ENCODE measurements at regions not wholly inside any gene's neighbourhood (a gene's known extent, or its start where the extent isn't known, plus 50 kb on each side); places are given as distances from the start of the nearest gene placed in this dataset.
"Not testable (repeated sequence)": the region's sequence is repeated elsewhere in the genome, so short reads cannot be mapped to it uniquely, and the experiment has no call there.

DNA sequence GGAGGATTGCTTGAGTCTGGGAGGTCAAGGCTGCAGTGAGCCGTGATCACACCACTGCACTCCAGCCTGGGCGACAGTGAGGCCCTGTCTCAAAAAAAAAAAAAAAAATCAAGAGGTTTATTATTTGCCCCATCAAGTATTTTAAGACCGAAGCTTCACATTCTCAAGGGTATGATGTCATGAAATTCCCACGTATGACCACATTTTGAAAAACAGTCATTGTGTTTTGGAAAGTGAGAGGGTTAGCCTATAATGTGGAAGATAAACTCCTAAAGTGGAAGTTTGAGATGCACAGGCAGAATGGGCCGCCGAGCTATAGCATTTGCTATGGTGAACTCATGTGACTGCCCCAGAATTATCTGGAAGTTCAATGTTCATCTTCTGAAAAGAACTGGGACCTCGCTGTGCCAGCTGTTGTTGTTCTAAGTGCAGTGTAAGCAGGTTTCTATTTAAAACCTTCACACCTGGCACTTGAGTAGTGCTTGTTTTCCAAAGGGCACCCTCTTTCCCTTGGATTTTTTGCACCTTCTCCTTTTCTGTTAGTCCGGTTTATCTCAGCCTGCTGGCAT lies 96.9 kb upstream of the SLC25A33 start:
- DNase-seq: no peak

DNA sequence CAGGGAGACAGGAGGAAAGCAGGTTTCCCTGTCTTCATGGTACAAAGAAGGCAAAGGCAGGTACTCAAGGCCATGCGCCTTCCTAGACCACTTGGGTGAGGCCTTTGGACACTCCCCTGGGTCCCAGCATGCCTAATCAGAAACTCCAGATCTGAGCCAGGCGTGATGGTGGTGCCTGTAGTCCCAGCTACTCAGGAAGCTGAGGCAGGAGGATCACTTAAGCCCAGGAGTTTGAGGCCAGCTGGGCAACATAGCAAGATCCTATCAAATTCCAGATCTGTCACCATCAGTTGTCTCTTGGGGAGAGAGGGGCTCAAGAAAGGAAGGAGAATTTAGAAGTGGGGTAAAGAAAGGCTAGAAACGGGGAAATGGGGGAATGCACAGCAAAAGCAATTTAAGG lies 96.3 kb upstream of the SLC25A33 start:
- no peak for DNase-seq

DNA sequence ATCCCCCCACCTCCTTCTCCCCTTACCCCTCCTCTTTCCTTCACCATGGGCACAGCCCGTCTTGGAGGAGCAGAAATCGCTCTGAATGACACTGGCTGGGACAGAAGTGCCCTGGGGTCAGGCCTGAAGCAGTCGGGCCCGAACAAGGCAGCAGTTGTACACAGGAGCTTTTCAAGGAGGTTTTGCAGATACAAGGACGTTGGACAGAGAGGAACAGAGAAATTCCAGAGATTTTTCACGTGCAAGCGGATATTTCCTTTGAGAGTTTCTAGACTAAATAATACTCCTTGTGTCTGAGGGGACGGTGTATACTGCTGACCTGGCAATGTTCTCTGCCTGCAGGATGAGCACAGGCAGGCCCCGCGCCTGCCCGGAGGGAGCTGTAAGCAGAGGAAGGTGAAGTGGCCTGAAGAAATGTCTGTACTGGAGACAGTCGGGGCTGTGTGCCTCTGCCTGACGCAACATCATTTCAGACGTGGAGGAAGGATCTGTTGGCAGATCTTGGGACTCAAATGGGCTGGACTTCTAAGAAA lies 95.3 kb upstream of the SLC25A33 start:
- no peak for DNase-seq

DNA sequence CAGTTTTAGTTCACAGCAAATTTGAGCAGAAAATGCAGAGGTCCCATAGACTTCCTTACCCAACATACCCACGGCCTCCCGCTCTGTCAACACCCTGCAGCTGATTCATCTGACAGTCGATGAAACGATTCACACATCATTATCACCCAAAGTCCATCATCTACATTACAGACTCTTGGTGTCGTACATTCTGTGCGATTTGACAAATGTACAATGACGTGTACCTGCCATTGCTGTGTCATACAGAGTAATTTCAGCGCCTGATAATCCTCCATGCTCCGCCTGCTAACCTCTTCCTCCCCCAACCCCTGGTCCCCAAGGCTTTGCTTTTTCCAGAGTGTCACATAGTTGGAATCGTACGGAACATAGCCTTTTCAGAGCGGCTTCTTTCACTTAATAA lies 94.7 kb upstream of the SLC25A33 start:
- DNase-seq: no peak

DNA sequence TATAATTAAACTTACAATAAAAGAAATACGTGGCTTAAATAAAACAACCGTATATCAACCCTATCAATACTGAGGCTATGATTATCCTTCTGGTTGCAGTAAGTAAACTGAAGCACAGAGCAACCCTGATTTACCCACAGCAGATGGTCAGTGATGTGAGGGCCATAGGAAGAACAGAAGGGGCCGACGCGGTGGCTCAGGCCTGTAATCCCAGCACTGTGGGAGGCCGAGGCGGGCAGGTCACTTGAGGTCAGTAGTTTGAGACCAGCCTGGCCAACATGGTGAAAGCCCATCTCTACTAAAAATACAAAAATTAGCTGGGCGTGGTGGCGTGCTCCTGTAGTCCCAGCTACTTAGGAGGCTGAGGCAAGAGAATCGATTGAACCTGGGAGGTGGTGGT lies 94.2 kb upstream of the SLC25A33 start:
- not testable (repeated sequence) for DNase-seq

DNA sequence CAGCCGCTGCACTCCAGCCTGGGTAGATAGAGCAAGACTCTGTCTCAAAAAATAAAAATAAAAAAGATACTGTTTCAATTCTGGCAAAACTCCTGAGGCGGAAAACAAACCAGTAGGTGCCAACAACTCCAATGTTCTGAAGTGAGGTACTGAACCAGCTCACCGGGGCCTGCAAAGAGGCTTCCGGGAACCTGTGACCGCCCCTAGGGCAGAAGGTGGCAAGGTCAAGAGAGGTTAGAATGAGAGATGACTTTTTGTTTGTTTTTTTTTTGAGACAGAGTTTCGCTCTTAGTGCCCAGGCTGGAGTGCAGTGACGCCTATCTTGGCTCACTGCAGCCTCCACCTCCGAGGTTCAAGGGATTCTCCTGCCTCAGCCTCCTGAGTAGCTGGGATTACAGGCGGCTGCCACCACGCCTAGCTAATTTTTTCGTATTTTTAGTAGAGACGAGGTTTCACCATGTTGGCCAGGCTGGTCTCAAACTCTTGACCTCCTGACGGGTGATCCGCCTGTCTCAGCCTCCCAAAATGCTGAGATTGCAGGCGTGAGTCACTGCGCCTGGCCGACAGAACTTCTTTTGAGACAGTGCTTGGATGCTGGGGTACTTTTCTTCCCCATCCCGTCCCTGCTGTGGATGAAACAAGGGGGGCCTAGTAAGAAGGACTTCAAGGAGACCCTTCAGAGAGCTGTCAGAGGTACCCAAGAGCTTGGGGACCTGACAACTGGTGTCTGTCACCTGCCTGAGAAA lies 91.9 kb upstream of the SLC25A33 start:
- DNase-seq: no peak

DNA sequence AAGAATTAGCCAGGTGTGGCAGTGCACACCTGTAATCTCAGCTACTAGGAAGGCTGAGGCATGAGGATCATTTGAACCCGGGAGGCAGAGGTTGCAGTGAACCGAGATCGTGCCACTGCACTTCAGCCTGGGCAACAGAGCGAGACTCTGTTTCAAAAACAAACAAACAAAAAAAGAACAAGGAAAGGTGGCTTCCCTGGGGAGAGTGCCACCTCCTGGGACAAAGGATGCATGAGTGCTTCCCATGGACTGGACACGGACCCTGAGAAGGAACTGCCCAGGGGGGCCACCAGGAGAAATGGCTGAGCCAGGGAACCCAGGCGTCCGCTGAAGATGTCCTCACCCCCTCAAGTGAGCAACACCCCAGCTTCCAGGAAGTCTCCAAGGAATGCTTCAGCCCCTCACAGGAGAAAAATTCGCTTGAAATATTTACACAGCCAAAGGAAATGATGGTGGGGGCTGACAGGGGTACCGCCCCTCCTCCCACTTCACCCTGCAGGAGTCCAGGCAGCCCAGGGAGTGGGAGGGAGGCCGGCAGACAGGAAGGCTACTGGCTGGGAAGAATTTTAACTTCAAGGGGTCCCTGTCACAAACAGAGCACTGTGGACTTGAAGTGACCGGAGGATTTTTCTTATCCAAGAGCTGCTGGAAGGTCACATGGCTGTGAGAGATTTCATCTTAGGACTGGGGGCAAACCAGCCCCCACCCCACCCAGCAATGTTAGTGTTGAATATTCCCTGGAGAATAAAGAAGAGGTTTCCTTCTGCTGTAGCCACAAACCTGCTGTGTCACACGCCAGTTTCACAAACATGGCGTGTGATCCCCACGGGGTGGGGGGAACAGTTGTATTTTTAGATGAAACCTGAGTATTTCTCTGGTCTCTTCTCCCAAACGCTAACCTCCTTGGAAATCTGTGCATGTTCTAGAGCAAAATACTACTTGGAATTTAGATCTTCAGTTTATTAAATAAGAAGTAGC lies 90.8 kb upstream of the SLC25A33 start:
- no peak for DNase-seq

DNA sequence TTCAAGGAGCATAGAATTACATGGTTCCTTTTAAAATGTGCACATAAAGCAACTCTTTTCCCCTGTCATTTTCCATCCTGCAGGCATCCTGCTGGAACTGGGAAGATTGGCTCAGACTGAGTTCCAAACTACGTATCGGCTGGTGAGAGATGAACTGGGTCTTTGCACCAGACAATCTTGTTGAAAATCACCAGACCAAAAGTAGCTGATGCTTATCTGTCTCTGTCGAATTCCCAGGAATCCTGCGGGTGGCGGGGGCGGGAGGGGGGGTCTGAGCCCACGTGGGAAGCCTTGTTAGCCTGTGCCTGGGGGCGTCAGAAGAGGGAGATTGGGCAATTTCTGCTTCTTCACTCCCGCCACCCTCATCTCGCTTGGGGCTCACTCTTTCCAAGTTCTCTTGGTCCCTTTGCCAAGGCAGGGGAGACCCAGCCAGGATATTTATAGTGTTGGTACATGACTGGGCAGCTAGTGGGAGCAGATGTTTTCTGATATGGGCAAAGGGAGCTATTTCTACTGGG lies 90.1 kb upstream of the SLC25A33 start:
- DNase-seq: no peak

DNA sequence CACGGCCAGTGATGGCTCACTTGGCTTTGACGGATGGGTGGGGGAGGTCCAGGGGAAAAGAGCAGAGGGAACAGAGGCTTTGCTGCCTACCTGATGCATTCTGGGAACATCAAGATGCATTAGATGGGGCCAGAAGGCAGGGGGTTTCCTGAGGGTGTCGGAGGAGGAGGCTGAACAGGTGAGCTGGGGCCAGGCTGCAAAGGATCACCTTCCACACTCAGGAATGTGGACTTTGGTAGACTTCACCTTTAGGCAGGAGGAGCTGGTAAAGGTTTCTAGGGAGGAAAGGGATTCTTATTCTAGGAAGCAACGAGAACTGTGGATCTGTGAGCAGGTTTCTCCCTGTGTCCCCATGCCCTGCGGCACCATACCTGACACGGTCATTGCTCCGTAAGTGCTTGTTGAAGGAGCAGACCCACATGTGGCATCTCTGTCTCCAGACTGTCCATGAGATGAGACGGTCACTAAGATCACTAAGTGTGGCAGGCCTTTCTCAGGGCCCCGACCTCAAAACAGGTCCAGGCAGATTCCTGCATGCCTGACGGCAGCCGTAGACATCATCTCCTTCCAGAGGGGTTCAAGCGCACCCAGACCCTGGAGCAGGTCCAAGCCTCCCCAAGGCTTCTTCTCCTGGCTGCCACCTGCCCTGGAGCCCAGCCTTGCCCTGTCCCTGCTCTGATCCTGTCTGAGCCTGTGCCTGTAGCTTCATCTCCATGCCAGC lies 89.1 kb upstream of the SLC25A33 start:
- DNase-seq: no peak

DNA sequence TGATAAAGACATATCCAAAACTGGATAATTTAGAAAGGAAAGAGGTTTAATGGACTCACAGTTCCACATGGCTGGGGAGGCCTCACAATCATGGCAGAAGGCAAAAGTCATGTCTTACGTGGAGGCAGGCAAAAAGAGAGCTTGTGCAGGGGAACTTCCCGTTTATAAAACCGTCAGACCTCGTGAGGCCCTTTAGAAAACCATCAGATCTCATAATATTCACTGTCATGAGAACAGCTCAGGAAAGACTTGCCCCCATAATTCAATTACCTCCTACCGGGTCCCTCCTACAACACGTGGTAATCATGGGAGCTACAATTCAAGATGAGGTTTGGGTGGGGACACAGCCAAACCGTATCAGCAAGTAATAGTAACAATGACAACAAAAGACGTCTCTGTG lies 88.2 kb upstream of the SLC25A33 start:
- no peak for DNase-seq

DNA sequence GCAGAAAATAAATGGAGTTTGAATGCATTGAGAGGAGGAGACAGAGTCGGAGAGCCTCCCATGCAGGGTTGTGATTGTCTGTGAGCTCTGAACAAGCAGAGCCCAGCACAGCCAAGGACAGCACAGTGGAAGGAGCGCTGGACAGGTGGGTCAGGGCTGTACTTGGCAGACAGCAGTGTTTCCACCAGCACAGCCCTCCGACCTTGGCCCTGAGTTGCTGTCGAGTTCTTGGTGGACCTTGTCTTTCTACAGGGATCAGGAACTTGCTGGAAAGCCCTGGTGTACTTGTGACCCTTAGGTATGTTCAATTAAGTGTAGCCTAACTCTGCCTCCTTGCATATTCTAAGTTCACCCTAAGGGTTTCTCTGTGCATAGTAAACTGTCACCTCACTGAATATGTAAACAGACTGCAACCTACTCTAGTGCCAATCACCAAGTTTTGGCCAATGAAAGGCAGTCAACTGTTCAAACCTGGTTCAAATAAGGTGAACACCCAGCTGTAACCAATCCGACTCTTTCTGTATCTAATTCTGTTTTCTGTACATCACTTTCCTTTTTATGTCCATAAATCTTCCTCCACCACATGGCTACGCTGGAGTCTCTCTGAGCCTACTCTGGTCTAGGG lies 86.6 kb upstream of the SLC25A33 start:
- no peak for DNase-seq

DNA sequence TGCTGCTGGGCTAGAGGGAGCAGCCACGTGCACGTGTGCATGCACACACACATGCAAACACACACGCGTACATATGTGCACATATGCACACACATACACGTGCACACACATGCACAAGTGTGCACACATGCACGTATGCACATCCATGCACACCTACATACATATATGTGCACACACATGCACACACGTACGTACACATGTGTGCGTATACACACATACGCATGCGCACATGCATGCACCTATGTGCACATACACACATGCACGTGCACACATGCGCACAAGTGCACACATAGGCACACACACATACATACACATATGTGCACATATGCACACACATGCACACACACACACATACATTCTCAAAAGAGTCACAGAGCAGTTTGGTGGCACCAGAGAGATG lies 85.9 kb upstream of the SLC25A33 start:
- no peak for DNase-seq

DNA sequence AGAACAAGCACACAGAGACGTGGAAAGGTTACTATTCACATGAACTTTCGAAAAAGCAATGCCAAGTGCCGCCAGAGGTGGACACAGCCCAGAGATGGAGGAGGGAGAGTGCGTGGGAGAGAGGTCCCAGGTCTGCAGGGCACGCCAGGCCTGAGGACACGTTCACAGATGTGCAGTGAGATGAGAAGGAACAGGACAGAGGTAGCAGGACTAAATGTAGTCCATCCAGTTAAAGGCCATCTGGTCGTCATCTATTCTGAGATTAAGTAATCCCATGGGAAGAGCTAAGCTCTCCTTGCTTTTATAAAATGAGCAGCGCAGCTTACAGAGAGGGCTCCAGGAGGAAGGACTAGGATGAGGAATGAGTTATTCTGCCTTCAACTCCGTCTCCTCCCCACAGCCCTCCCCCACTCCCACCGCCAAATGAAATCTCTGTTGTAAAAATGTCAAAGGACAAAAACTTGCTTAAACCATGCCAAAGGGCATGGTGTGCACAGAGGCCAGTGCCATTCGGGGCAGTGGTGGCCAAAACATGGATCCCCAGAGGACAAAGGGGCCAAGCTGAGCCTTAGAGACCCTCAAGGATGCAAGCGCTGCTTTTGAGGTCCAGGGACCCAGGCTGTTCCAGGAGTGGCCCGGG lies 85.4 kb upstream of the SLC25A33 start:
- no peak for DNase-seq

DNA sequence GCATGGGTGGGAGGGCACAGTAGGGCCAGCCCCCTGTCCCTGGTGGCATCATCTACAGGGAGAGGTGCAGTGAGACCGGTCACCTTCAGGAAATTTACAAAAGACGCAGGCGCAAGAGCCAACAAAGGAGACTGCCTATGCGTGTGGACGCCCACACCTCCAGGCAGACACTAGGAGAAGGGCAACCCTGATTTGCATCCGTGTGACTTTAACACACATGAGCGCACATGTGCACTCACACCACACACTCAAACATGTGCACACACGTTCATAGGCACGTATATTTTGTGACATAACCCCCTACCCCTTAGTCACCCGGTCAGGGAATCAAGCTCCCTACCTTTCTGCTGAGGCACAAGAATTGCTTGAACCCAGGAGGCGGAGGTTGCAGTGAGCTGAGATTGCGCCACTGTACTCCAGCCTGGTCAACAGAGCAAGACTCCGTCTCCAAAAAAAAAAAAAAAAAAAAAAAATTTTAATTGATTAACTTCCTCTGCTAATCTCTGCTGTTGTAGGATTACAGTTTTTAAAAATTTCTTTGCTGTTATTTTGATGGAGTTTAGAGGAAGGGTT lies 84.7 kb upstream of the SLC25A33 start:
- DNase-seq: no peak

DNA sequence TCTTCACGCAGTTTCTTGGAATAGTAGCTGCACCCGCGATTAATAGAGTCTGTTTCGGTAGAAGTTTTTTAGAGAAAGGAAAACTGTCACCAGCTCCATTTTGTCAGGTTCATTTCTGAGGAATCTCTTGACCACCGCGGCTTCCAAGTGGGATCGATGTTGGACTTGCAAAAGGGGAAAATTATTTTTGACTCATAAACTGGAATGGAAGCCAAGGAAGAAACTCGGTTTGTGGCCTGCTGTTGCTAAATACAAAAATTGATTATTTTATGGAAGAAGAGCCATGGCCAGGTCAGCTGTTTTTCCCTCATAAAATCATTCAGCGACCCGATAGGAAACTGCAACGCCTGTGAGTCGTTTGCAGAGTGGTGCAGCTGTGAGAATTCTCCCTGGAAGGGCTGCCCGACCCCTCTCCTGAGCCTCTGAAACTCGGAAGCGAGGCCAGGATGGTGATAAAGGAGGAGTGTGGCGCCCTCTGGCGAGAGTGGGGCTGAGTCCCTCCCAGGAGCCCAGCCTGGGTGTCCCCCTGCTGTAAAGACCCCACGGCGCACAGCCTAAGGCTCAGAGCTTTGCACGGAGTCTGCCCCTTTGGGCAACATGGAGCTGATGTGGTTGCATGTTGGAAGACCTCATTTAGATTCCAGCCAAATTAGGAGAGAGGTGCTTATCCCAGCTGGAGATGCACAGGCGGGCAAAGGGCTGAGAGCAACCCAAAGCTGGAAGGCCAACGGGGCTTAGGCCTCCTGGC lies 83.6 kb upstream of the SLC25A33 start:
- DNase-seq: peak; percentile 87

DNA sequence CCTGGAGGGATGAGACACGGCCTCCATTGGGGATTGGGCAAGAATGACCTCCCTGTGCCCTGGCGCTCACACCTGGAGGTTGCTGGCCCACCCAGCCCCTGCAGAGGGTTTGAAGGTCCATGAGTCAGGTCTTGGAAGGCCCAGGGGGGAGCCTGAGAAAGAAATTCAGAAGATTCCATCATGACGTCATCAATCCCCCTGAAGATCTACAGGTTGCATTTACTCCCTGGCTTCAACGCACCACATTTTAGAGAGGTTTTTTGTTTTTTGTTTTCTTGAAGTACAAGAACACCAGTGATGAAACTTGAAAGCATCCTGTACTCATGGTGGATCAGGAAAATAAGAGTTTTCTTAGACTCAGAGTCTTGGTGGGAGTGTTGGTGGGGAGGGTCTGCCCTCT lies 82.4 kb upstream of the SLC25A33 start:
- DNase-seq: no peak

DNA sequence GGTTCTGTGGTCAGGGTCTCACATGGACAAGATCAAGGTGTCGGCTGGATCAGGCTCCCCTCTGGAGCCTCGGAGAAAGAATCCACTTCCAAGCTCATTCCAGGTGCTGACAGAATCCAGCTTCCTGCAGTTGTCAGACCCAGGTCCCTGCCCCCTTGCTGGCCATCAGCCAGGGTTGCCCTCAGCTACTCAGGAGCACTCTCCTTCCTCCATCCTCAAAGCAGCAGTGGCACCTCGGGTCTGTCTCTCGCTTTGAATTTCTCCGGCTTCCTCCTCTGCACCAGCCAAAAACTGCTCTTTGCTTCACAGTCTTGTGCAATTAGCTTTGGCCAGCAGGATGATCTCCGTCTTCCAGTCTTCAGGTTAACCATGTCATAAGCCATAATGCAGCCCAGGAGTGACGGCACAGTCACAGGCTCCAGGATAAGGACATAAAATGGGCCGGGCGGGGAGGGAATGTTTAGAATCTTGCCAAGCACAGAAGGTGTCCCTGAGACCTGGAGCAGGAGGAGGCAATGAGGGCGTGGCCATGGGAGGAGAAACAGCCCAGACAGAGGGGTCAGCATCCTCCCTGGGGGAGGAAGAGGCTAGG lies 79.4 kb upstream of the SLC25A33 start:
- DNase-seq: no peak

DNA sequence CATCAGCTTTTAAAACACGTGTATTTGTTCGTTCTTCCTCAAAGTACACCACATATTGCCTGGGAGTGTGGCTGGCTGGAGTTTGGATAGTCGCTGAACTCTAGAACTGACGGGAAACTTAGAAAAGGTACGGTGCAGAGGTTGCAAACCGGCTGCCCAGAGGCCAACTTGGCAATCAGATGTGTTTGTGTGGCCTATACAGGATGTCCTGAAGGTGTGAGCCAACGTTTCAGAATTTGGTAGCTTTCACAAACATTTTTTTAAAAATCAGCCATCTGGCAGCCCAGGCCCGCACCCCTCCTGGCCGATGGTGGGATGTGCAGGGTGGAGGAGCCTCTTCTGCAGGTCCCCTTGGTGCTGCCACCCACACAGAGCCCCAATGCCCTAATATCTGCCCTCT lies 73.6 kb upstream of the SLC25A33 start:
- no peak for DNase-seq

DNA sequence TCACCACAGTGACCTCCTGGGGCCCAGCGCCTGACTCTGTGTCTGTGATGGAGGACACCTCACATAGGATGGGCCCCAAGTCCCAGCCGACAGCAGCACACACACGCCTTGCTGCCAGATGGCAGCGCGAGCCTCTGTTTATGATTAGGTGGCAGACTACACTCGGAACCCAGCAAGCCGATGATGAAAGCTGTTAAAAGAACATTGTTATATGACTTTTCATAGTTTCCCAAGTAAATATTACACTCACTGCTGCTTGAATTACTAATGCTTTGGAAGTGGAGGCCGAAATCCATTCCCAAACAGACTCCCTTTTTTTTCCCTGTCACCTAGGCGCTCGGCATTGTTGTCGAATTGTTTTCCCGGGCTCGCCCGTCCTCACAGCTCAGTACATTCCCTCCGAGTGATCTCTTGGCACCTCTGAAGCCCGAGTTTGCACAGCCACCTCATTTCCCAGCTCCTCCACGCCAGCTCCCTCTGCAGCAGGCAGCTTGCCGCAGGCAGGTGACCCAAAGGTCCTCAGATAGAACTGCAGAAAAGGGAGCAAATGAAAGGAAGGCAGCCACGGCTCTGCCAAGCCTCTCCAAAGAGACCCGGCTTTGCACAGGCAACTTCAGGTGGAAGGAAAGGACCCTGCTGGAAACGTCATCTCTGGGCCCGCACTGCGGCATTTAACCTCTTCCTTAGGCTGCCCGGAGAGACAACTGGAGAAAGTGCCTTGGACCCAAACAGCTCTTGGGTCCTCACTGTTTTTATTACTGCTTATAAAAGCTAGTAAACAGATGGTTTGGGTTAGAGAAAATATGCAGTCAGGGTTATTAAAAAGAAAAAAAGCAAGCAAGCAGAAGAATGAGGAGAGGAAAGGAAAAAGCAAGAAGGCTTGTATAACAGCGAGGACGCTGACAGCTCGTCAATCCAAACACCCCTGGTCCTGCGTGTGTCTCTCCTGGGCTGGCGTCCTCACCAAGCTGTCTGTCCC lies 72.2 kb upstream of the SLC25A33 start:
- no peak for DNase-seq

Measured in activated CD8-positive, alpha-beta memory T cell treated with anti-CD3 and anti-CD28 coated beads for 24 hours (primary cell).